BLaER1 (cell line): ENCODE measurements at regions not wholly inside any gene's neighbourhood (a gene's known extent, or its start where the extent isn't known, plus 50 kb on each side); places are given as distances from the start of the nearest gene placed in this dataset.

ENCODE experiments used
- H3K27ac ChIP-seq: shearing (Covaris generic); formaldehyde crosslinking; 2 replicates; pipeline ENCODE4 v1.8.1; 2022
- H3K27me3 ChIP-seq: shearing (Covaris generic); formaldehyde crosslinking; 2 replicates; pipeline ENCODE4 v1.8.1; 2022
- H3K36me3 ChIP-seq: shearing (Covaris generic); formaldehyde crosslinking; 2 replicates; pipeline ENCODE4 v1.8.1; 2022
- H3K4me1 ChIP-seq: shearing (Covaris generic); formaldehyde crosslinking; 2 replicates; pipeline ENCODE4 v1.8.1; 2022
- H3K4me2 ChIP-seq: shearing (Covaris generic); formaldehyde crosslinking; 2 replicates; pipeline ENCODE4 v1.8.1; 2022
- H3K4me3 ChIP-seq: shearing (Covaris generic); formaldehyde crosslinking; 2 replicates; pipeline ENCODE4 v1.8.1; 2022
- H3K9ac ChIP-seq: shearing (Covaris generic); formaldehyde crosslinking; 2 replicates; pipeline ENCODE4 v1.8.1; 2022
- H3K9me3 ChIP-seq: shearing (Covaris generic); formaldehyde crosslinking; 2 replicates; pipeline ENCODE4 v1.8.1; 2022
- H4K20me1 ChIP-seq: shearing (Covaris generic); formaldehyde crosslinking; 2 replicates; pipeline ENCODE4 v1.8.1; 2022
- Cebpa-rat ChIP-seq: shearing (Covaris generic); IDR thresholded peaks from 2 replicates; pipeline ENCODE4 v1.8.1; 2022

DNA sequence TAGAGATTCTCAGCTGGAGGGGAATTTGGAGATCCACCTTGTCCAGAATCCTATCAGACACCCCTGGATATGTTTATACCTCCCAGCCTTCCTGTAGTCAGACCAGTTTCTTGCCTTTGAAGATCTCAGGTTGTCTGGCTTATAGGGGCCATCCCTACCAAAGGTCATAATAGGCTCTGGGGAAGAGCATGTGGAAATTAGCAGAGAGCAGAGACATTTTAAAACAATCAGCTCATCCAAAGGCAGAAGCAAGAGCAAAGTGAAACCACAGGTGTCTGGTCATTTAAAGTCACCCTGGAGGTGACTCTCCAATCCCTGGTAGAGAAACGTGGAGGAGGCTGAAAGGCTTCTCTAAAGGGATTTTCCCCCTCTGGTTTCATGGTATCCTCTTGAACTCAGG is 299.3 kb upstream of the EEF2KMT start:
- Histone ChIP-seq H3K9me3 (no peaks in the 10 kb centered on the region), H3K4me3 (no peak overlapping the region), H4K20me1 (no peaks in the 10 kb centered on the region), H3K27ac (no peak overlapping the region), H3K27me3 (no peaks in the 10 kb centered on the region), H3K4me1 (no peaks in the 10 kb centered on the region), H3K36me3 (no peaks in the 10 kb centered on the region), H3K4me2 (no peak overlapping the region), H3K9ac (no peak overlapping the region)
- no peak for TF ChIP-seq Cebpa-rat

DNA sequence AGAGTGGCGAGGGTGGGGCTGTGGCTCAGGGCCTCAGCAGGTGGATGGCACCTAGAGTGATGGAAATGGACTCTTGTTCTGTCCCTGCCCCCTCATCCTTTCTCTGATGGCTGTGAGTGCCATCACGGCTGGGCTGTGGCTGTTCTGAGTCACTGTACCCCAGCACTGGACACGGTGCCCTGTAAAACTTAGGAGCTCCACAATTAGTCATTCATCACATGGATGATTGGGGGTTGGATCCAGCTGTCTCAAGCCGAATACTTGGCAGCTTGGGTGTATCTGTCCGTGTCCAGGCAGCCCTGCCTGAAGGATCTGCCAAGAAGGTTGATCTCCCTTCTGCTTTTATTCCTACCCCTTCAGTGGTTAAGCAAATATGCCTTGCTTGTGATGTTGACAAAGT is 295.5 kb upstream of the EEF2KMT start:
- Histone ChIP-seq H3K9me3 (no peaks in the 10 kb centered on the region), H3K9ac (no peak overlapping the region), H3K4me2 (no peak overlapping the region), H3K27ac (no peak overlapping the region), H3K36me3 (no peaks in the 10 kb centered on the region), H3K4me3 (no peak overlapping the region), H4K20me1 (no peaks in the 10 kb centered on the region), H3K4me1 (no peaks in the 10 kb centered on the region), H3K27me3 (no peaks in the 10 kb centered on the region)
- no peak for TF ChIP-seq Cebpa-rat

DNA sequence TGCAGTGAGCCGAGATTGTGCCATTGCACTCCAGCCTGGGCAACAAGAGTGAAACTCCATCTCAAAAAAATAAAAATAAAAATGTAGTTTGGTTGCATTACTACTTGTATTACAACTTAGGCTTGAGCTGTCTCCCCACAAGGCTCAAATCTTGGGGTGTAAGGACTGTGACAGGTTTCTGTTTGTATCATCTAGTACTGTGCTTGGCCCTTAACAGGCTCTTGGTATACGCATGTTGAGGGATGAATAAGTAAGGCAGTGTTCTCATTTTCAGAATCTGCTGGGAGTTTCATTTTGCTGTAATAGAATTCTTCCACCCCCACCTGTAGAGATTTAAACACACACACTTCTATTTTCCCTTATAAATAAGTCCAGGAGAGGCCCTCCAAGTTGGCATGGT is 289.4 kb upstream of the EEF2KMT start:
- H3K27me3 ChIP-seq: no peaks in the 10 kb centered on the region
- H3K9me3 ChIP-seq: no peaks in the 10 kb centered on the region
- no peaks in the 10 kb centered on the region for H3K4me1 ChIP-seq
- no peak overlapping the region for H3K4me3 ChIP-seq
- no peaks in the 10 kb centered on the region for H4K20me1 ChIP-seq
- H3K36me3 ChIP-seq: no peaks in the 10 kb centered on the region
- no peak overlapping the region for H3K4me2 ChIP-seq
- H3K9ac ChIP-seq: no peak overlapping the region
- H3K27ac ChIP-seq: no peak overlapping the region
- no peak for TF ChIP-seq Cebpa-rat

DNA sequence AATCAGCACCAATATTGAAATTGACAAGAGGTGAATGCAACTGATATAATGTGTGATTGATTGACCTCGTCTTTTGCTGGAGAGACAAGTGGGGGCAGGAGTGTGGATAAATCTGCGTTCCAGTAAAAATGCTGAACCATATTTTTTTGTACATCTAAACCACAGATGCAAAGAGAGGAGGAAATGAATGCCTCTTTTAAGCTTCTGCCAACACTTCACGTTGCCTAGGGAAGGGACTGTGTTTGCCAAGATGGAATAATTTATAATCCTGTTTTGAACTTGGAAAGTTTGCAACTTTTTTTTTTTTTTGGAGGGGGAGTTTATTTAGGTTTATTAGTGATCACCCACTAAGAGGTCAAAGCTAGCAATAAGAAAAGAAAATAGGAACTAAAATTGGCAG is 288.2 kb upstream of the EEF2KMT start:
- Histone ChIP-seq H3K9ac (no peak overlapping the region), H3K27me3 (no peaks in the 10 kb centered on the region), H3K27ac (no peak overlapping the region), H3K4me1 (no peaks in the 10 kb centered on the region), H3K36me3 (no peaks in the 10 kb centered on the region), H3K4me3 (no peak overlapping the region), H4K20me1 (no peaks in the 10 kb centered on the region), H3K9me3 (no peaks in the 10 kb centered on the region), H3K4me2 (no peak overlapping the region)
- no peak for TF ChIP-seq Cebpa-rat

DNA sequence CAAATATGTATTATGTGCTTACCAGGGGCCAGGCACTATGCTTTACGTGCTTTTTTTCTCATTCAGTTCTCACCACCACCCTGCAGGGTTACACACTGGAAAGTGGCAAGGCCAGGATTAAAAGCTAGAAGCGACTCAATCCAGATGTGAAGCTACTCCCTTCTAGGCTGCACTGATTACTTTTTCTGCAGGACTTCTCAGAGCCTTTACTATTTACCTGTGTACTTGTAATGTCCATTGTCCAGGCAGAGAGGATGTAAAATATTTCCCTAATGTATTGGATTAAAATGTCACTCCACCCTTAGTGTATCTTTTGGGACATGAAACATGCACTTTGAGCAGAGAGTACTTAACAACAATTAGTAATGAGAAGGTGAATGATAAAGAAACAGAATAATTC is 287.5 kb upstream of the EEF2KMT start:
- no peaks in the 10 kb centered on the region for H3K27me3 ChIP-seq
- H3K9me3 ChIP-seq: no peaks in the 10 kb centered on the region
- H3K36me3 ChIP-seq: no peaks in the 10 kb centered on the region
- no peak overlapping the region for H3K27ac ChIP-seq
- H3K4me3 ChIP-seq: no peak overlapping the region
- no peak for TF ChIP-seq Cebpa-rat
- H4K20me1 ChIP-seq: no peaks in the 10 kb centered on the region
- no peak overlapping the region for H3K4me2 ChIP-seq
- no peak overlapping the region for H3K9ac ChIP-seq
- no peaks in the 10 kb centered on the region for H3K4me1 ChIP-seq

DNA sequence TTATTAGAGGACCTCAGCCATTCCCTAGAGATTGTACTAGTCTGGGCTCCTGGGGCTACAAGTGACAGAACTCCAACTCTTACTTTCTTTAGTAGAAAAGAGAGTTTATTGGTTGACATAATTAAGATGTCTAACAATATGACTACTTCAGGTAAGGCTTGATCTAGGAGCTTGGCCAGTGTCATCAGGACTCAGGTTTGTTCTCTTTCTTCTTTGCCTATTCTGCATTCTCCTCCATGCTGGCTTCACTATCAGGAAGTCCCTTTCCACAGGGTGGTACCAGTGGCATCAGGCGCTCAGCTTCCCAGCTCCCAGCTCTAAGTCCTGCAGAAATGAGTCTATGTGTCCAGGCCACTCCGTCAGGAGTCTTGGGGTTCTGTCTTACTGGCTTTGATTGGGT is 286.1 kb upstream of the EEF2KMT start:
- Histone ChIP-seq H3K9ac (no peak overlapping the region), H3K9me3 (no peaks in the 10 kb centered on the region), H3K27ac (no peak overlapping the region), H3K27me3 (no peaks in the 10 kb centered on the region), H3K4me1 (no peaks in the 10 kb centered on the region), H3K4me3 (no peak overlapping the region), H3K36me3 (no peaks in the 10 kb centered on the region), H3K4me2 (no peak overlapping the region), H4K20me1 (no peaks in the 10 kb centered on the region)
- TF ChIP-seq Cebpa-rat: no peak

DNA sequence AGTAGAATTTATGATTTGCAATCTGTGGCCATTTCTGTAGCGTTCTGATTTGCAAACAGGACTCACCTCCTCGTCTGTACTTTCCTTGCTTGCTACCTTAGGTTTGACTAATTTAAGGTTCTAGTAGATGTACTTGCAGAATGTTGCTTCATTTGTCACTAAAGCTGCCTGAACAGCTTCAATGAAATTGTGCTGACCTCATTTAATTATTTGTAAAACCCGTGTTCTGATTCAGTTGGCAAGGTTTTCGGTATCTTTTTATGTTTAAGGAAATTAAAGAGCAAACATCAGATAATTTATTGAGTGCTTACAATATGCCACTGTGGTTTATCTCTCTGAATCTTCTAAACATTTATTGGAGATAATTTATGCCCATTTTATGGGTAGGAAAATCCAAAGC is 284.9 kb upstream of the EEF2KMT start:
- no peaks in the 10 kb centered on the region for H3K36me3 ChIP-seq
- H3K4me1 ChIP-seq: no peaks in the 10 kb centered on the region
- H3K4me2 ChIP-seq: no peak overlapping the region
- no peak overlapping the region for H3K27ac ChIP-seq
- no peak overlapping the region for H3K4me3 ChIP-seq
- TF ChIP-seq Cebpa-rat: no peak
- no peak overlapping the region for H3K9ac ChIP-seq
- no peaks in the 10 kb centered on the region for H3K9me3 ChIP-seq
- no peaks in the 10 kb centered on the region for H3K27me3 ChIP-seq
- no peaks in the 10 kb centered on the region for H4K20me1 ChIP-seq

DNA sequence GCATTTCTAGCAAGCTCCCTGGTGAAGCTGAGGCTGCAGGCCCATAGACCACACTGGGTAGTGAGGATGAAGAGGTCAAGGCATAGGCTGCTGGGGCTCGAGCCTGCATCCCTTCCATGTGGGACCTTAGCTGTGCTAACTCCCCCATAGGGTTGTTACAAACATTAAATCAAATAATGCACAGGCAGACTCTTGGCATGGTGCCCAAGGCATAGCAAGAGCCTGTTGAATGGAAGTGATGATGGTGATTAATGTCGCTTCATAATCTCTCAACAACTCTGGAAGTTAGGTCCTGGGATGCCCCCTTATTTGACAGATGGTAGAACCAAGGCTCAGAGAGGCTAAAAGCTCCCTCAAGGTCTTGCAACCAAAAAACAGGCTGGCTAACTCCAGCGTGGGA is 283.9 kb upstream of the EEF2KMT start:
- no peak overlapping the region for H3K27ac ChIP-seq
- H3K4me2 ChIP-seq: no peak overlapping the region
- no peaks in the 10 kb centered on the region for H3K27me3 ChIP-seq

DNA sequence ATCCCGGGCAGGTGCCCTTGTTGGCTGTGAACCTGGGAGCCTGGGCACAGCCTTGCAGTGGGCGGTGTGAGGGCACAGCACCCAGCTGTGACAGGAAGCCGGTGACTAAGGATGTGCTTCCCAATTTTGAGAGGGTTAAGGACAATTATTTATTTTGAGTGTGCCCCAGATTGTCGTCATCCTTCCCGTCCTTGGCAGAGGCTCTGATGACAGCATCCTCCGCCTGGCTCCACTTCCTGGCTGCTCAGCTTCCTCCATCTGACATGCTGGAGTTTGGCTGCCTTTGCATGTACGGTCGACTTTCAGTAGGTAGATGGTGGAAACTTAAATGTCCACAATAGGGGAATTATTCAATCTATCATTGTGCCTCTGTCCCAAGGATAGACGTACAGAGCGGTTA is 282.4 kb upstream of the EEF2KMT start:
- no peak overlapping the region for H3K4me2 ChIP-seq
- no peaks in the 10 kb centered on the region for H4K20me1 ChIP-seq
- no peak overlapping the region for H3K4me3 ChIP-seq
- no peaks in the 10 kb centered on the region for H3K36me3 ChIP-seq
- H3K4me1 ChIP-seq: no peaks in the 10 kb centered on the region
- TF ChIP-seq Cebpa-rat: no peak
- no peak overlapping the region for H3K27ac ChIP-seq
- H3K9me3 ChIP-seq: no peaks in the 10 kb centered on the region
- no peak overlapping the region for H3K9ac ChIP-seq
- H3K27me3 ChIP-seq: no peaks in the 10 kb centered on the region

More for the DNA sequence above, 283.9 kb upstream of the EEF2KMT start:
- Histone ChIP-seq H3K4me1 (no peaks in the 10 kb centered on the region), H4K20me1 (no peaks in the 10 kb centered on the region), H3K4me3 (no peak overlapping the region), H3K36me3 (no peaks in the 10 kb centered on the region), H3K9me3 (no peaks in the 10 kb centered on the region), H3K9ac (no peak overlapping the region)
- no peak for TF ChIP-seq Cebpa-rat

DNA sequence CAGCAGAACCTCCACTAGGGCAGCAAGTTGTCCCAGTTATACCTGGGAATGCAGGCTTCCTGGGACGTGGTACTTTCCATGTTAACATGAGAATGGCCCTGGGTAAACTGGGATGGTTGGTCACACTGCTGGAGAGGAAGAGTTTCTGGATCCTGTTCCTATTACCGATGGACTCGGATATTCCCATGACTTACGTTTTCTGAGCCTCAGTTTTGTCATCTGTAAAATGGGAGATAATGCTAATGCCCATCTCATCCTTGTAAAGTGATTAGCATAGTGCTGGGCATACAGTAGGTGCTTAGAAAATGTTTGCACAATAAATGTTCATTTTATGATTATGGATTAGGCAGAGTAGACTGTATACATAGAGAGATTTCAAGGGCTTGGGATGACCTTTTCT is 280.9 kb upstream of the EEF2KMT start:
- Histone ChIP-seq H3K36me3 (no peaks in the 10 kb centered on the region), H3K4me1 (0 out of 2 replicates have a peak, but pooled peaks cover under 1% of the 10 kb centered on the region), H3K27me3 (no peaks in the 10 kb centered on the region), H3K27ac (no peak overlapping the region), H3K4me2 (no peak overlapping the region), H4K20me1 (no peaks in the 10 kb centered on the region), H3K9ac (no peak overlapping the region), H3K4me3 (no peak overlapping the region), H3K9me3 (no peaks in the 10 kb centered on the region)
- TF ChIP-seq Cebpa-rat: no peak

DNA sequence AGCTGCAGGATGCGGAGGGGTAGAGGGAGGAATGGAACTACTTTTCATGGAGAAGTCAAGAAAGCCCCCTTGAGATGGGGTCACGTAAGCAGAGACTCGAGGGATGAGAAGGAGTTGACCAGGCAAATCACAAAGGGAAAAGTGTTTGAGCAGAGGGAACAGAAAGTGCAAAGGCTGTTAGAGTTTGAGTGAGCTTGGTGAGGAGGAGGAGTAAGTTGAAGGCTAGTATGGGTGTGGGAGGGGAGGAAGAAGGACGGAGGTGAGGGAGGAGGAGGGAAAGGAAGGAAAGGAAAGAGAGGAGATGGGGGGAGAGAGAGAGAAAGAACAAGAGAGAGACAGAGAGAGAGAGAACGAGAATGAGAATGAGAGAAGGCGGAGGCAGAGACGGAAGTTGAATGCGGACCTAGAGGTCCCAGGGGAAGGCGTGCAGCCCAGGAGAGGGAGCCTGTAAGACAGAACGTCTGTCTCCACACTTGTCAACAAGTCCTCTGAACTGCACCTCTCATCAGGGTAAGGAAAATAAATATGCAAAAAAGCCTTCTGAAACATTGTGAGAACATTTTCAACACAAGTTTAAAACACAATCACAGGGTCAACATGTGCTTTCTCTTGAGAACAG is 279.8 kb upstream of the EEF2KMT start:
- Histone ChIP-seq H3K9ac (no peak overlapping the region), H4K20me1 (no peaks in the 10 kb centered on the region), H3K4me2 (no peak overlapping the region), H3K27ac (no peak overlapping the region), H3K4me3 (no peak overlapping the region), H3K9me3 (no peaks in the 10 kb centered on the region), H3K27me3 (no peaks in the 10 kb centered on the region), H3K4me1 (0 out of 2 replicates have a peak, but pooled peaks cover 3% of the 10 kb centered on the region), H3K36me3 (no peaks in the 10 kb centered on the region)
- no peak for TF ChIP-seq Cebpa-rat
